D721Med (cell line): ENCODE measurements at regions not wholly inside any gene's neighbourhood (a gene's known extent, or its start where the extent isn't known, plus 50 kb on each side); places are given as distances from the start of the nearest gene placed in this dataset.
"Not testable (repeated sequence)": the region's sequence is repeated elsewhere in the genome, so short reads cannot be mapped to it uniquely, and the experiment has no call there.

ENCODE experiments used
- DNase-seq: peaks from one replicate; pipeline ENCODE4 v3.0.0; 2011; ENCODE audit warnings: low spot score; ENCODE audit not compliant: insufficient read length
- FAIRE-seq: peaks from 2 replicates; lab custom pipeline; 2011; peaks lifted over from hg19 to GRCh38; lab: Jason Lieb, UNC
- TF ChIP-seq, protein P1 (sequence below): IDR thresholded peaks from 2 replicates; pipeline ENCODE4 v1.5.1; 2012; ENCODE audit warnings: mild to moderate bottlenecking, control low read depth; ENCODE audit not compliant: insufficient read depth; ENCODE audit errors: missing control alignments

DNA sequence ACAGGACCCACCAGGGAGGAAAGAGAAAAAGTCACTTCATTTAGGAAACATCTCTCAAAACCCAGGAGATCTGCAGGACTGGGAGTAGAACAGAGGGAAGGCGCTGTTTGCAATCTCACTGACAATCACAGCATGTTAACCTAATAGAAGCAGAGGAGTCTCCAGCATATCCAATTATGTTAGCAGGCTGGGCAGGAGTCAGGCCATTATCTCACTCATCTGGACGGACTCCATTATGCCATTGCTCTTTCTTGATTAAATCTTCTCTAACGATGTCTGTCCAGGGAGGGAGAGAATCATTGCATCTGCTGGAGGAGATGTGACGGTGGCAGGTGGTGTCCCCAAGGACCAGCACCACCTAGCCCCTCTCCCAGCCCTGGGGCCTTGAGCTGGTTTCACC, 203.8 kb upstream of the SFSWAP start:
- TF ChIP-seq, protein P1, sequence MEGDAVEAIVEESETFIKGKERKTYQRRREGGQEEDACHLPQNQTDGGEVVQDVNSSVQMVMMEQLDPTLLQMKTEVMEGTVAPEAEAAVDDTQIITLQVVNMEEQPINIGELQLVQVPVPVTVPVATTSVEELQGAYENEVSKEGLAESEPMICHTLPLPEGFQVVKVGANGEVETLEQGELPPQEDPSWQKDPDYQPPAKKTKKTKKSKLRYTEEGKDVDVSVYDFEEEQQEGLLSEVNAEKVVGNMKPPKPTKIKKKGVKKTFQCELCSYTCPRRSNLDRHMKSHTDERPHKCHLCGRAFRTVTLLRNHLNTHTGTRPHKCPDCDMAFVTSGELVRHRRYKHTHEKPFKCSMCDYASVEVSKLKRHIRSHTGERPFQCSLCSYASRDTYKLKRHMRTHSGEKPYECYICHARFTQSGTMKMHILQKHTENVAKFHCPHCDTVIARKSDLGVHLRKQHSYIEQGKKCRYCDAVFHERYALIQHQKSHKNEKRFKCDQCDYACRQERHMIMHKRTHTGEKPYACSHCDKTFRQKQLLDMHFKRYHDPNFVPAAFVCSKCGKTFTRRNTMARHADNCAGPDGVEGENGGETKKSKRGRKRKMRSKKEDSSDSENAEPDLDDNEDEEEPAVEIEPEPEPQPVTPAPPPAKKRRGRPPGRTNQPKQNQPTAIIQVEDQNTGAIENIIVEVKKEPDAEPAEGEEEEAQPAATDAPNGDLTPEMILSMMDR, result no peak
- no peak for FAIRE-seq
- no peak for DNase-seq

DNA sequence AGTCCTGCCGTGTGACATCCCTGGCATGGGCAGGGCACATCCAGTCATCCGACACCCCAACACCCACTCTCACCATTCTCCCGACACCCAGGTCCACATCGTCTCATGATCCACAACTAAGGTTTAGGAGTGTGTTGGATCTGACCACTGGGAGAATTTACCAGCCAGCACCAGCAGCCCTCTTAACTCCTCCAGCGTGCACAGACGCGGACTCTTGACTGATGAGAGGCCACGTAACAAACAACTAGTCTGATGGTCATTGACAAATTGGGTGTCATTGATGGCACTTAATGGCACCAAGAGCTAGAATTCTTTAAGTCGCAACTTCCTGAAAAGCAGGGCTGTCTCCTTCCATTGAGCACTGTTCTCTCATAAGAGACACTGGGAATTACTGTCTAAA, 203.0 kb upstream of the SFSWAP start:
- DNase-seq, result no peak
- no peak for FAIRE-seq
- TF ChIP-seq, protein P1, result no peak

DNA sequence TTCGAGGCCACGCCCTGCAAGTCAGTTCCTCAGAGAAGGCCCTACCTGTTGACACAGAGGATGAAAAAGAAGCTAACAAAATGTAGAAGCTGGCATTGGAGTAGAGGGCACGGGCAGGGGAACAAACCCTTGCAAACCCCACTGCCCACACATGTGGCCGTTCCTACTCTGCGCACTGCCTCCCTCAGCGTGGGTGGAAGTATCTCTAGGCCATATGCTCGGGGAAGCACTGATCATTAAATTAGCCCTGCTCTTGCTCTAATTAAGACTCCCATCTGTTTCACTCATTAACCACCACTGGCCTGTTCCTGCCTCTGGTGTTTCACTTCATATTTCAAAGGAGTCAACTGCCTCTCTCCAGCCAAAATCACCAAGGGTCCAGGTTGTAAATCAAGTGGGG, 201.2 kb upstream of the SFSWAP start:
- no peak for FAIRE-seq
- DNase-seq, result no peak
- TF ChIP-seq, protein P1, result no peak

DNA sequence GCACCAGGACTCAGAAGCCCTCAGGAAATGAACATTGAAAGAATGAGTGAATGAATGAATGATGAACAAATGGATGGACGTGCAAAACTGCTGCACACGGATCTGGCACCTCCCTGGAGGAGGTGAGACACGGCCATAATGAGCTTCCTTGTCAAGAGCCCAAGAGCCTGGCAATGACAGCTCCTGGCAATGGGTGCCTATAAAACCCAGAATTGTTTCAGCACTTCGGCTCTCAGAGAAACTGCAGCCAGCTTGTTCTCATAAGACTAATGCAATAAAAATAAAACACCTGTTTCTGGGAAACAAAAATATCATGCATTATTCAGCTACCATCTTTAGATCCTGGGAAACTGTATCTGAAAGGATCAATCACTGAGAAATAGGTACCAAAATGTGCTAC, 200.5 kb upstream of the SFSWAP start:
- FAIRE-seq, result no peak
- DNase-seq, result no peak
- TF ChIP-seq, protein P1, result no peak

DNA sequence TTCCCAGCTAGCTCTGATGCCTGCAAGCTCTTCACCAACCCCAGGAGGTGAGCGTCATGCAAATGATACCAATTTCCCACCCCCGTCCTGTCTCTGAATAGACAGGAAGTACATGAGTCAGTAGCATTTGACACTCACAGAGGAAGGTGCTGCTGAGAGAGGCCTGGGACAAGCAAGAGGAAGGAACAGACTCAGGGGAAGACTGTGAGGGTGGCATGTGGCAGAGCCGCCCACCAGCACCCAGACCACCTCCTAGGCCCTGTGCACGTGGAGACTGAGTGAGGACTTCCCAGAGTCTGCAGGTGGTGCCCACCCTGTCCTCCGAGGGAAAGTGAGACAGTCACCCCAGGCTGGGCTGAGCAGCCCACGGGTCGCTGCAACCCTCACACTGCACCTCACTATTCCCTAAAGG, 199.5 kb upstream of the SFSWAP start:
- no peak for FAIRE-seq
- TF ChIP-seq, protein P1, result no peak
- no peak for DNase-seq

DNA sequence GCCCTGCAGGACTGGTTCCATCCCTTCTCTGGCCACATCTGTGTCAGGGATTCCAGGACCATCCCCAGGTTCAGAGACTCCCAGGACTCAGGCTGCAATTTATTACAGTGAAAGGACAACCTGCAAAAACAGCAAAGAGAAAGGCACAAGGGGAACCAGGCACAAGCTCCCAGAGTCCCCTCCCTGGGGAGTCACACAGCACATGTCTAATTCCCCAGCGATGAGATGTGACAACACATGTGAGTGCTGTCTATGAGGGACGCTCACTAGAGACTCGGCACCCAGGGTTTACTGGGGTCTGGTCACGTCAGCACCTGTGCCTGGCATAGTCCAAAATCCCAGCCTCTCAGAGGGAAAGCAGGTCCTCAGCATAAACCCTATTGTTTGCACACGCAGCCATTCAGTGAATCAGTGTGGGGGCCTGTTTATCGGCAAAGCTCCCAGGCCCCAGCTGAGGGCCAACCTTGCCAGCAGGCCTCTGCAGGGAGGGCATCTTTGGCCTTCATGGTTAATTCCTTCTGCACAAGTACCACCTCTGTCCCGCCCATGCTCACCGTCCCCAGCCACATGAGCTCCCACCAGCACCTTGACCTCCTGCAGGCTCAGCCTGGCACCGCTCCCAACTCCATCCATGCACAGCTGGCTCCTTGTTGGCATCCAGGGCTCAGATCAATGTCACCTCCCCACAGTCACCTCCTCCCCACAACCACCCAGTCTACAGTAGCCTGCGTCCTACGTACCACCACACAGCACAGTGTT, 198.9 kb upstream of the SFSWAP start:
- TF ChIP-seq, protein P1, result no peak
- FAIRE-seq, result no peak

DNA sequence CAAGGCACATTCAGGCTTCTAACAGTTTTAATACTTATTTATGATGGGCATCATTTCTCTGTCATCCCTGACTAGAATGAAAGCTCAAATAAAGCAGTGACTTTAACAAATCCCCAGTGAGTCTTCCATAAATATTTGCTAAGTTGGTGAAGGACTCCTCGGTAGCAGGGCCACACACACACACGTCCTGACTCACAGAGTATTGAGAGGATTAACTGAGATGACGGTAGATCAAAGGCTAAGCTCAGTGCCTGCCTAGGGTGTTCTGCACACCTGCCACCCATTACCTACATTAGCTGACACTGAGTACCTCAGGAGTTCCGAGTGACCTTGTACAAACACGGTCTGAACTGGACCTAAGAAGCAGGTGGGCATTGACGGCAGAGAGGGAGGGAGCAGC, 197.3 kb upstream of the SFSWAP start:
- TF ChIP-seq, protein P1, result no peak
- FAIRE-seq (no peak), DNase-seq (no peak)

More for the DNA sequence above, 198.9 kb upstream of the SFSWAP start:
- no peak for DNase-seq

DNA sequence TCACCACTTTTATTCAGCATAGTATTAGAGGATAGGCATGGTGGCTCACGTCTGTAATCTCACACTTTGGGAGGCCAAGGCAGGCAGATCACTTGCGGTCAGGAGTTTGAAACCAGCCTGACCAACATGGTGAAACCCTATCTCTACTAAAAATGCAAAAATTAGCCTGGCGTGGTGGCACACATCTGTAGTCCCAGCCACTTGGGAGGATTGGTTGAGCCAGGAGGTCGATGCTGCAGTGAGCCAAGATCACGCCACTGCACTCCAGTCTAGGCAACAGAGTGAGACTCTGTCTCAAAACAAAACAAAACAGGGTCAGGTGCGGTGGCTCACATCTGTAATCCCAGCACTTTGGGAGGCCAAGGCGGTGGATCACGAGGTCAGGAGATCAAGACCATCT, 190.3 kb upstream of the SFSWAP start:
- not testable (repeated sequence) for FAIRE-seq, DNase-seq
